Neuron (in vitro differentiated cells): ENCODE measurements at regions not wholly inside any gene's neighbourhood (a gene's known extent, or its start where the extent isn't known, plus 50 kb on each side); places are given as distances from the start of the nearest gene placed in this dataset.

Experiments used
- H2AFZ ChIP-seq: one replicate; pipeline ENCODE4 v1.6.1; 2013; ENCODE audit warnings: low read depth, mild to moderate bottlenecking, inconsistent platforms, low read length, moderate library complexity
- H3K27me3 ChIP-seq: one replicate; pipeline ENCODE4 v1.6.1; 2013; ENCODE audit warnings: low read length; ENCODE audit not compliant: insufficient read depth
- H3K36me3 ChIP-seq: one replicate; pipeline ENCODE4 v1.6.1; 2013; ENCODE audit warnings: low read length; ENCODE audit not compliant: insufficient read depth
- H3K4me1 ChIP-seq: one replicate; pipeline ENCODE4 v1.6.1; 2013; ENCODE audit warnings: low read length; ENCODE audit not compliant: insufficient read depth
- H3K4me3 ChIP-seq: 2 replicates; pipeline ENCODE4 v1.5.1; 2013; ENCODE audit warnings: mild to moderate bottlenecking, low read length, moderate library complexity
- H3K9me3 ChIP-seq: one replicate; pipeline ENCODE4 v1.6.1; 2013; ENCODE audit warnings: low read length

- peaks cover 10% of the 10 kb centered on the region for H3K4me1 ChIP-seq
- no peaks in the 10 kb centered on the region for H3K36me3 ChIP-seq
- no peak overlapping the region for H3K4me3 ChIP-seq
- no peaks in the 10 kb centered on the region for H3K27me3 ChIP-seq
- no peak overlapping the region for H2AFZ ChIP-seq
- H3K9me3 ChIP-seq, result no peaks in the 10 kb centered on the region
These were observed 62.6 kb upstream of the IRF2BP2 start for GRCh38 chr1:234672349-234673135.

GRCh38 chr1:234670967-234671626 lies 61.1 kb upstream of the IRF2BP2 start:
- Histone ChIP-seq H3K36me3 (no peaks in the 10 kb centered on the region), H2AFZ (no peak overlapping the region), H3K9me3 (no peaks in the 10 kb centered on the region), H3K27me3 (no peaks in the 10 kb centered on the region), H3K4me1 (peaks cover 7% of the 10 kb centered on the region), H3K4me3 (no peak overlapping the region)

GRCh38 chr1:234669499-234669898 lies 59.5 kb upstream of the IRF2BP2 start:
- H3K9me3 ChIP-seq, result no peaks in the 10 kb centered on the region
- no peak overlapping the region for H3K4me3 ChIP-seq
- peaks cover 4% of the 10 kb centered on the region for H3K4me1 ChIP-seq
- H2AFZ ChIP-seq, result no peak overlapping the region
- no peaks in the 10 kb centered on the region for H3K36me3 ChIP-seq
- H3K27me3 ChIP-seq, result no peaks in the 10 kb centered on the region

GRCh38 chr1:234668577-234668955 lies 58.6 kb upstream of the IRF2BP2 start:
- no peaks in the 10 kb centered on the region for H3K36me3 ChIP-seq
- no peaks in the 10 kb centered on the region for H3K9me3 ChIP-seq
- H3K4me1 ChIP-seq, result peaks cover 4% of the 10 kb centered on the region
- H3K4me3 ChIP-seq, result no peak overlapping the region
- no peak overlapping the region for H2AFZ ChIP-seq
- no peaks in the 10 kb centered on the region for H3K27me3 ChIP-seq

GRCh38 chr1:234667600-234668576 lies 57.9 kb upstream of the IRF2BP2 start:
- Histone ChIP-seq H3K4me1 (peaks cover 4% of the 10 kb centered on the region), H3K27me3 (no peaks in the 10 kb centered on the region), H3K36me3 (no peaks in the 10 kb centered on the region), H3K4me3 (no peak overlapping the region), H2AFZ (no peak overlapping the region), H3K9me3 (no peaks in the 10 kb centered on the region)

GRCh38 chr1:234666761-234667160 lies 56.8 kb upstream of the IRF2BP2 start:
- Histone ChIP-seq H3K27me3 (no peaks in the 10 kb centered on the region), H3K36me3 (no peaks in the 10 kb centered on the region), H2AFZ (no peak overlapping the region)

GRCh38 chr1:234665975-234666605 lies 56.1 kb upstream of the IRF2BP2 start:
- H3K27me3 ChIP-seq, result no peaks in the 10 kb centered on the region
- H3K4me1 ChIP-seq, result no peaks in the 10 kb centered on the region
- no peaks in the 10 kb centered on the region for H3K9me3 ChIP-seq
- H3K36me3 ChIP-seq, result no peaks in the 10 kb centered on the region
- no peak overlapping the region for H3K4me3 ChIP-seq
- H2AFZ ChIP-seq, result no peak overlapping the region

More at GRCh38 chr1:234666761-234667160, 56.8 kb upstream of the IRF2BP2 start:
- Histone ChIP-seq H3K4me1 (peaks cover under 1% of the 10 kb centered on the region), H3K9me3 (no peaks in the 10 kb centered on the region), H3K4me3 (no peak overlapping the region)

GRCh38 chr1:234662148-234662547 lies 52.2 kb upstream of the IRF2BP2 start:
- Histone ChIP-seq H2AFZ (no peak overlapping the region), H3K4me3 (no peak overlapping the region), H3K4me1 (no peaks in the 10 kb centered on the region), H3K36me3 (no peaks in the 10 kb centered on the region), H3K9me3 (peaks cover 3% of the 10 kb centered on the region), H3K27me3 (no peaks in the 10 kb centered on the region)

GRCh38 chr1:234661317-234661928 lies 51.4 kb upstream of the IRF2BP2 start:
- Histone ChIP-seq H3K4me3 (no peak overlapping the region), H3K27me3 (no peaks in the 10 kb centered on the region), H3K4me1 (no peaks in the 10 kb centered on the region), H2AFZ (no peak overlapping the region), H3K9me3 (peaks cover 3% of the 10 kb centered on the region), H3K36me3 (no peaks in the 10 kb centered on the region)

GRCh38 chr1:234660536-234661316 lies 50.7 kb upstream of the IRF2BP2 start:
- Histone ChIP-seq H2AFZ (no peak overlapping the region), H3K9me3 (peaks cover 3% of the 10 kb centered on the region), H3K4me1 (peaks cover 4% of the 10 kb centered on the region), H3K36me3 (no peaks in the 10 kb centered on the region), H3K4me3 (no peak overlapping the region), H3K27me3 (no peaks in the 10 kb centered on the region)
